ENCODE measurements at regions not wholly inside any gene's neighbourhood (a gene's known extent, or its start where the extent isn't known, plus 50 kb on each side); places are given as distances from the start of the nearest gene placed in this dataset.

GRCh38 chr7:145212050-145212449 lies 376.2 kb upstream of the TPK1 start:
- no peak overlapping the region for H2AFZ ChIP-seq (replicated peaks; ENCODE audit: low read length, poor library complexity)
- ChIA-PET CTCF (no interaction called here), POLR2A (ENCODE audit: unreplicated experiment) (no interaction called here)
- H3K36me3 ChIP-seq (ENCODE audit: control insufficient read depth, insufficient read depth, low read length) = no peaks in the 10 kb centered on the region
- no peak overlapping the region for H3K14ac ChIP-seq (replicated peaks; ENCODE audit: low read depth, low read length)
- no peaks in the 10 kb centered on the region for H3K79me1 ChIP-seq (ENCODE audit: low read depth in 1 of 2, low read length in 2 of 2)
- H2BK120ac ChIP-seq (ENCODE audit: low read depth, low read length) = no peak overlapping the region
- 38% methylated on average over 2 of the region's 6 CpGs; no CpG with 5 or more reads in 1 of the 2 experiments for WGBS, 2 experiments (ENCODE audit: extremely low coverage in 2 of 2, insufficient read length in 1 of 2)
- H3K4me2 ChIP-seq (ENCODE audit: low read depth, low read length) = no peak overlapping the region
- DNase-seq = no peak
- H4K5ac ChIP-seq (ENCODE audit: low read depth, low read length) = no peak overlapping the region
- H4K8ac ChIP-seq (ENCODE audit: low read depth in 2 of 2, low read length in 2 of 2) = no peak overlapping the region
- in situ Hi-C loops (cut with MboI; ENCODE audit: low sequenced_read_pairs) (no loop called here), intact Hi-C loops (cut with micrococcal nuclease) (no loop called here), dilution Hi-C loops (cut with HindIII; ENCODE audit: low sequenced_read_pairs, unreplicated experiment) (no loop called here)
- no peak overlapping the region for H3K9ac ChIP-seq (ENCODE audit: low read depth, low read length)
- H2BK15ac ChIP-seq (ENCODE audit: low read depth, low read length) = no peak overlapping the region
- H2BK20ac ChIP-seq (ENCODE audit: low read depth, low read length) = no peak overlapping the region
- TF ChIP-seq MXI1 (IDR thresholded peaks at IDR 0.05; ENCODE audit: borderline replicate concordance, low read depth, low read length) = no peak
- no peak for TF ChIP-seq ELK1 (IDR thresholded peaks at IDR 0.05; ENCODE audit: borderline replicate concordance, low read depth, low read length)
- no peak for TF ChIP-seq NFE2L2 (IDR thresholded peaks at IDR 0.05; ENCODE audit: low read depth, low read length)
- TF ChIP-seq RAD21 (IDR thresholded peaks at IDR 0.05; ENCODE audit: low read length) = no peak
- TF ChIP-seq MAZ (IDR thresholded peaks at IDR 0.05; ENCODE audit: borderline replicate concordance, low read depth, low read length) = no peak
- no peak overlapping the region for H2BK5ac ChIP-seq (ENCODE audit: low read depth, low read length, poor library complexity, severe bottlenecking)
- peaks cover 4% of the 10 kb centered on the region for H3K9me3 ChIP-seq (ENCODE audit: control insufficient read depth, insufficient read depth, low read length)
- H3K4ac ChIP-seq (ENCODE audit: low read depth, low read length) = no peak overlapping the region
- no peak overlapping the region for H3K4me3 ChIP-seq (ENCODE audit: insufficient read depth, low read depth, low read length)
- no peak for ATAC-seq (ENCODE audit: low read depth)
- no peak overlapping the region for H3K56ac ChIP-seq (ENCODE audit: extremely low read depth, insufficient read depth, low read length)
- H2AK9ac ChIP-seq (replicated peaks; ENCODE audit: low read depth, low read length, poor library complexity) = no peak overlapping the region
- no peak overlapping the region for H3K18ac ChIP-seq (ENCODE audit: low read depth, low read length)
- no peak overlapping the region for H3K27ac ChIP-seq (ENCODE audit: insufficient read depth, low read length)
- no peaks in the 10 kb centered on the region for H3K27me3 ChIP-seq (ENCODE audit: control insufficient read depth, insufficient read depth, low read length)
- no TSS peak for BruUV-seq (replicated peaks)
- no peak overlapping the region for H3K23ac ChIP-seq (ENCODE audit: low read depth, low read length)
- H2AK5ac ChIP-seq (ENCODE audit: low read depth, low read length) = no peak overlapping the region
- H4K91ac ChIP-seq (ENCODE audit: insufficient read depth, low read depth, low read length) = no peak overlapping the region
- H4K20me1 ChIP-seq (ENCODE audit: insufficient read depth, low read length) = no peaks in the 10 kb centered on the region
- H3K4me1 ChIP-seq (ENCODE audit: control insufficient read depth, insufficient read depth, low read length) = no peaks in the 10 kb centered on the region
- H3K9me1 ChIP-seq (ENCODE audit: insufficient read depth, low read length) = no peaks in the 10 kb centered on the region

All from IMR-90 (cell line).